ENCODE measurements at regions not wholly inside any gene's neighbourhood (a gene's known extent, or its start where the extent isn't known, plus 50 kb on each side); places are given as distances from the start of the nearest gene placed in this dataset.

GRCh38 chr1:168832661-168833060 is 103.7 kb upstream of the DPT start:
- no peaks in the 10 kb centered on the region for H3K36me3 ChIP-seq
- DNase-seq (no peak), ATAC-seq (no peak)
- intact Hi-C loops (cut with DNase I): no loop called here
- no peak overlapping the region for H3K4me3 ChIP-seq
- H3K9me3 ChIP-seq: no peaks in the 10 kb centered on the region
- no peak overlapping the region for H3K27ac ChIP-seq
- TF ChIP-seq, protein P1, sequence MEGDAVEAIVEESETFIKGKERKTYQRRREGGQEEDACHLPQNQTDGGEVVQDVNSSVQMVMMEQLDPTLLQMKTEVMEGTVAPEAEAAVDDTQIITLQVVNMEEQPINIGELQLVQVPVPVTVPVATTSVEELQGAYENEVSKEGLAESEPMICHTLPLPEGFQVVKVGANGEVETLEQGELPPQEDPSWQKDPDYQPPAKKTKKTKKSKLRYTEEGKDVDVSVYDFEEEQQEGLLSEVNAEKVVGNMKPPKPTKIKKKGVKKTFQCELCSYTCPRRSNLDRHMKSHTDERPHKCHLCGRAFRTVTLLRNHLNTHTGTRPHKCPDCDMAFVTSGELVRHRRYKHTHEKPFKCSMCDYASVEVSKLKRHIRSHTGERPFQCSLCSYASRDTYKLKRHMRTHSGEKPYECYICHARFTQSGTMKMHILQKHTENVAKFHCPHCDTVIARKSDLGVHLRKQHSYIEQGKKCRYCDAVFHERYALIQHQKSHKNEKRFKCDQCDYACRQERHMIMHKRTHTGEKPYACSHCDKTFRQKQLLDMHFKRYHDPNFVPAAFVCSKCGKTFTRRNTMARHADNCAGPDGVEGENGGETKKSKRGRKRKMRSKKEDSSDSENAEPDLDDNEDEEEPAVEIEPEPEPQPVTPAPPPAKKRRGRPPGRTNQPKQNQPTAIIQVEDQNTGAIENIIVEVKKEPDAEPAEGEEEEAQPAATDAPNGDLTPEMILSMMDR (IDR thresholded peaks at IDR 0.05): no peak
- H3K4me1 ChIP-seq: peaks cover 0 to 6% of the 10 kb centered on the region in 2 donors
- H3K27me3 ChIP-seq: no peaks in the 10 kb centered on the region

DNA sequence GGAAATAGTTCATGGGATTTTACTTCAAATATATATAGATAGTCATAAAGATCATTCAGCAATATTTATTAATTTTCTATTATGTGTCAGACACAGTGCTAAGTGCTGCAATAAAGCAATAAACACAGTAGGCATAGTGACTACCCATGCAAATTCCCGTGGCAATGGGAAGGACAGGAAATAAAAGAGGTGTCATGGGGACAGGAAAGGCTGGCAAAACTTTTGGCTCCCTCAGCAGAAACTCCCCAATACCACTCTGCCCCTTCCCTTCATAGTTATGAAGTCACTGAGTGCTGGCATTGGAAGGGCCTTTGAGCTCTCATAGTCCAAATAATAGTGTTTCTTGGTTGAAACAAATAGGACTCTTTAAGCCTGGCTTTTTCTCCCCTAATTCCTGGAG is 104.4 kb upstream of the DPT start:
- Histone ChIP-seq H3K27ac (peak overlapping the region in 1 of 2 donors; percentile 35), H3K27me3 (no peaks in the 10 kb centered on the region), H3K4me1 (peaks cover 0 to 6% of the 10 kb centered on the region in 2 donors), H3K4me3 (no peak overlapping the region), H3K9me3 (no peaks in the 10 kb centered on the region), H3K36me3 (no peaks in the 10 kb centered on the region)
- TF ChIP-seq, protein P1 (IDR thresholded peaks at IDR 0.05): no peak
- intact Hi-C loops (cut with DNase I): no loop called here
- ATAC-seq: no peak
- no peak for DNase-seq

GRCh38 chr1:168833801-168834224 is 104.8 kb upstream of the DPT start:
- Histone ChIP-seq H3K4me3 (no peak overlapping the region), H3K9me3 (no peaks in the 10 kb centered on the region), H3K27ac (peak overlapping the region in 1 of 2 donors; percentile 35), H3K36me3 (no peaks in the 10 kb centered on the region), H3K27me3 (no peaks in the 10 kb centered on the region), H3K4me1 (peaks cover 0 to 6% of the 10 kb centered on the region in 2 donors)
- DNase-seq (no peak), ATAC-seq (no peak)
- TF ChIP-seq, protein P1 (IDR thresholded peaks at IDR 0.05): no peak
- intact Hi-C loops (cut with DNase I): no loop called here

- Histone ChIP-seq H3K9me3 (no peaks in the 10 kb centered on the region), H3K27me3 (no peaks in the 10 kb centered on the region), H3K4me3 (no peak overlapping the region), H3K36me3 (no peaks in the 10 kb centered on the region), H3K27ac (peak overlapping the region; percentile 16 to 35), H3K4me1 (peaks cover 0 to 6% of the 10 kb centered on the region in 2 donors)
- intact Hi-C loops (cut with DNase I): no loop called here
- ATAC-seq (peak; percentile 44), DNase-seq (peak in 1 of 4 donors; percentile 42)
- TF ChIP-seq, protein P1 (IDR thresholded peaks at IDR 0.05): no peak
These were observed 105.3 kb upstream of the DPT start for GRCh38 chr1:168834225-168834872.

DNA sequence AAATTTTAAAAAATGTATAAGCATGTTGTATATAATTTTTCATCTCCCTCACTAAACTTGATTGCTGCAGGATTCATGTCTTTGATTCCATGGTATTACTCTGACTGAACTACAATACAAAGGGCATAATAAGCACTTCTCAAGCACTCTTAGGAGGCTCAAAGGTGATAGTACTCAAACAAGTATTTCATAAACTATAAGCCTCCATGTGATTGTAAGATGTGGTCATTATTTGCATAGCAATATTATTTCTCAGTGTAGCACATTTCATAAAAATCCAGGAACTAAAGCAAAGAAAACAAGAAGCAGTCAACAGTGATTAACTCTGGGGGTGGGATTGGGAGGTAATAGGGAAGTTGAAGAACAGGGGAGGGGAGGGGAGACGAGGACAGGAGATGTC is 106.2 kb upstream of the DPT start:
- Histone ChIP-seq H3K27ac (no peak overlapping the region), H3K4me1 (peaks cover 0 to 6% of the 10 kb centered on the region in 2 donors), H3K27me3 (no peaks in the 10 kb centered on the region), H3K36me3 (no peaks in the 10 kb centered on the region), H3K9me3 (no peaks in the 10 kb centered on the region), H3K4me3 (no peak overlapping the region)
- intact Hi-C loops (cut with DNase I): no loop called here
- TF ChIP-seq, protein P1 (IDR thresholded peaks at IDR 0.05): no peak
- DNase-seq: no peak
- peak; percentile 80 for ATAC-seq

Data from left lung (tissue), 4 donors.